Thyroid gland (tissue), 4 donors: ENCODE measurements at regions not wholly inside any gene's neighbourhood (a gene's known extent, or its start where the extent isn't known, plus 50 kb on each side); places are given as distances from the start of the nearest gene placed in this dataset.

ENCODE experiments used
- DNase-seq, 2 donors: peaks; one replicate each; pipeline ENCODE4 v3.0.0-alpha.2; 2019
- H3K27ac ChIP-seq, 3 donors: fragments of 200-600 bp; sonication (generic); 1 replicate in 2 of 3; 2 replicates in 1 of 3; pipeline ENCODE4 v1.5.1; 2016 to 2019; ENCODE audit warnings: mild to moderate bottlenecking in 1 of 3, moderate library complexity in 1 of 3
- H3K27me3 ChIP-seq: fragments of 200-600 bp; sonication (generic); one replicate; pipeline ENCODE4 v1.5.1; 2019
- H3K36me3 ChIP-seq, 2 donors: fragments of 200-600 bp; sonication (generic); one replicate each; pipeline ENCODE4 v1.5.1; 2016 to 2019
- H3K4me1 ChIP-seq, 2 donors: fragments of 200-600 bp; sonication (generic); one replicate each; pipeline ENCODE4 v1.5.1; 2017 to 2019
- H3K4me3 ChIP-seq, 3 donors: fragments of 200-600 bp; sonication (generic); replicated peaks in 1 of 3; 1 replicate in 2 of 3; 2 replicates in 1 of 3; pipeline ENCODE4 v1.5.1; 2016; ENCODE audit warnings: mild to moderate bottlenecking in 1 of 3
- H3K9me3 ChIP-seq: fragments of 200-600 bp; sonication (generic); one replicate; pipeline ENCODE4 v1.5.1; 2017
- CTCF ChIP-seq, 6 experiments: fragments of 200-600 bp in 3 of 6; fragments of 450-650 bp in 3 of 6; sonication (generic) in 3 of 6; IDR thresholded peaks; one replicate each; pipeline ENCODE4 v1.5.1; 2016 to 2019; ENCODE audit warnings: antibody characterized with exemption in 6 of 6, mild to moderate bottlenecking in 2 of 6, inconsistent platforms in 1 of 6, moderate library complexity in 1 of 6
- POLR2A ChIP-seq, 2 donors: fragments of 450-650 bp; IDR thresholded peaks; one replicate each; pipeline ENCODE4 v1.6.1; 2017; ENCODE audit warnings: antibody characterized with exemption in 2 of 2, mild to moderate bottlenecking in 2 of 2, moderate library complexity in 1 of 2
- WGBS, 2 donors: methylation state at CpG; one replicate each; pipeline ENCODE4 v1.1.5; 2017; 5-methylcytosine and 5-hydroxymethylcytosine counted together
- intact Hi-C: fragments of 100-400 bp; cut with DNase I; formaldehyde crosslinking; loops from one replicate; pipeline ENCODE4 v1.15.1; 2023

- intact Hi-C loops, result no loop called here
- TF ChIP-seq CTCF (IDR thresholded peaks at IDR 0.05) (no peak), POLR2A (IDR thresholded peaks at IDR 0.05) (no peak)
- Histone ChIP-seq H3K4me3 (no peak overlapping the region), H3K36me3 (no peaks in the 10 kb centered on the region), H3K27me3 (no peaks in the 10 kb centered on the region), H3K9me3 (no peaks in the 10 kb centered on the region), H3K27ac (no peak overlapping the region), H3K4me1 (no peaks in the 10 kb centered on the region)
- 87 to 92% methylated on average over 1 of the region's 1 CpG for WGBS, 2 donors
- DNase-seq, result no peak
Measured at GRCh38 chr2:59449274-59449673, 1104.2 kb downstream of the BCL11A start.

GRCh38 chr2:59440491-59440890, 1113.0 kb downstream of the BCL11A start:
- no peak overlapping the region for H3K27ac ChIP-seq
- no peak overlapping the region for H3K4me3 ChIP-seq
- TF ChIP-seq POLR2A (IDR thresholded peaks at IDR 0.05) (no peak), CTCF (IDR thresholded peaks at IDR 0.05) (no peak)
- intact Hi-C loops, result no loop called here
- H3K4me1 ChIP-seq, result no peaks in the 10 kb centered on the region
- H3K27me3 ChIP-seq, result no peaks in the 10 kb centered on the region
- H3K9me3 ChIP-seq, result no peaks in the 10 kb centered on the region
- no peaks in the 10 kb centered on the region for H3K36me3 ChIP-seq
- DNase-seq, result no peak
- 82 to 86% methylated on average over 7 of the region's 7 CpGs for WGBS, 2 donors

- TF ChIP-seq CTCF (IDR thresholded peaks at IDR 0.05) (no peak), POLR2A (IDR thresholded peaks at IDR 0.05) (no peak)
- Histone ChIP-seq H3K27ac (no peak overlapping the region), H3K4me3 (no peak overlapping the region), H3K9me3 (no peaks in the 10 kb centered on the region), H3K27me3 (no peaks in the 10 kb centered on the region), H3K4me1 (no peaks in the 10 kb centered on the region), H3K36me3 (no peaks in the 10 kb centered on the region)
- no peak for DNase-seq
- intact Hi-C loops, result no loop called here
- 89% methylated on average over 3 of the region's 3 CpGs for WGBS, 2 donors
Measured at GRCh38 chr2:59435635-59436034, 1117.8 kb downstream of the BCL11A start.

GRCh38 chr2:59428940-59429339, 1124.5 kb downstream of the BCL11A start:
- intact Hi-C loops, result no loop called here
- no peak for DNase-seq
- TF ChIP-seq POLR2A (IDR thresholded peaks at IDR 0.05), result no peak
- H3K36me3 ChIP-seq, result no peaks in the 10 kb centered on the region
- H3K4me3 ChIP-seq, result no peak overlapping the region
- H3K27me3 ChIP-seq, result no peaks in the 10 kb centered on the region
- no peaks in the 10 kb centered on the region for H3K4me1 ChIP-seq
- no peak overlapping the region for H3K27ac ChIP-seq
- H3K9me3 ChIP-seq, result no peaks in the 10 kb centered on the region
- WGBS, 2 donors, result 86 to 90% methylated on average over 3 of the region's 3 CpGs

GRCh38 chr2:59427980-59428379, 1125.5 kb downstream of the BCL11A start:
- no peak overlapping the region for H3K4me3 ChIP-seq
- intact Hi-C loops, result no loop called here
- no peaks in the 10 kb centered on the region for H3K4me1 ChIP-seq
- DNase-seq, result no peak
- TF ChIP-seq CTCF (IDR thresholded peaks at IDR 0.05) (no peak), POLR2A (IDR thresholded peaks at IDR 0.05) (no peak)
- H3K27ac ChIP-seq, result no peak overlapping the region
- H3K27me3 ChIP-seq, result no peaks in the 10 kb centered on the region
- 83 to 85% methylated on average over 1 of the region's 1 CpG for WGBS, 2 donors
- no peaks in the 10 kb centered on the region for H3K9me3 ChIP-seq
- no peaks in the 10 kb centered on the region for H3K36me3 ChIP-seq

- no peak overlapping the region for H3K27ac ChIP-seq
- no peaks in the 10 kb centered on the region for H3K27me3 ChIP-seq
- TF ChIP-seq POLR2A (IDR thresholded peaks at IDR 0.05), result no peak
- TF ChIP-seq CTCF (IDR thresholded peaks at IDR 0.05), result no peak
- H3K4me3 ChIP-seq, result no peak overlapping the region
- no peaks in the 10 kb centered on the region for H3K4me1 ChIP-seq
- H3K9me3 ChIP-seq, result no peaks in the 10 kb centered on the region
- intact Hi-C loops, result no loop called here
- no peak for DNase-seq
- no peaks in the 10 kb centered on the region for H3K36me3 ChIP-seq
- 52 to 61% methylated on average over 3 of the region's 3 CpGs for WGBS, 2 donors
Measured at GRCh38 chr2:59425247-59425646, 1128.2 kb downstream of the BCL11A start.
